Lung (tissue), 11 donors: ENCODE measurements at regions not wholly inside any gene's neighbourhood (a gene's known extent, or its start where the extent isn't known, plus 50 kb on each side); places are given as distances from the start of the nearest gene placed in this dataset.

Experiments used
- ATAC-seq: fragments of 200-7000 bp; cut with Tn5 transposase; one replicate; pipeline ENCODE4 v1.9.1; 2020; ENCODE audit warnings: moderate number of reproducible peaks; ENCODE audit not compliant: insufficient read depth, low FRiP score
- DNase-seq, 3 donors: peaks; one replicate each; pipeline ENCODE4 v3.0.0-alpha.2; 2013 to 2017
- H3K27ac ChIP-seq, 2 donors: one replicate each; pipeline ENCODE4 v1.5.1; 2013; ENCODE audit warnings: mild to moderate bottlenecking in 2 of 2, moderate library complexity in 2 of 2, control low read depth in 1 of 2, inconsistent platforms in 1 of 2, low read depth in 1 of 2, low read length in 1 of 2
- H3K27me3 ChIP-seq, 3 donors: one replicate each; pipeline ENCODE4 v1.5.1; 2013; ENCODE audit warnings: low read length in 2 of 3; ENCODE audit not compliant: control insufficient read depth in 3 of 3, insufficient read depth in 3 of 3
- H3K36me3 ChIP-seq, 4 donors: one replicate each; pipeline ENCODE4 v1.5.1; 2013; ENCODE audit warnings: low read length in 4 of 4, mild to moderate bottlenecking in 1 of 4, moderate library complexity in 1 of 4; ENCODE audit not compliant: control insufficient read depth in 4 of 4, insufficient read depth in 4 of 4
- H3K4me1 ChIP-seq, 5 donors: one replicate each; pipeline ENCODE4 v1.5.1; 2013; ENCODE audit warnings: low read length in 5 of 5, mild to moderate bottlenecking in 2 of 5, moderate library complexity in 1 of 5; ENCODE audit not compliant: control insufficient read depth in 5 of 5, insufficient read depth in 5 of 5
- H3K4me3 ChIP-seq: one replicate; pipeline ENCODE4 v1.5.1; 2013; ENCODE audit warnings: mild to moderate bottlenecking, control low read depth, moderate library complexity
- H3K9ac ChIP-seq, 2 donors: one replicate each; pipeline ENCODE4 v1.5.1; 2013; ENCODE audit warnings: low read length in 2 of 2, control low read depth in 1 of 2; ENCODE audit not compliant: insufficient read depth in 1 of 2
- H3K9me3 ChIP-seq, 4 donors: one replicate each; pipeline ENCODE4 v1.5.1; 2013; ENCODE audit warnings: low read length in 3 of 4, mild to moderate bottlenecking in 1 of 4, moderate library complexity in 1 of 4; ENCODE audit not compliant: control insufficient read depth in 4 of 4, insufficient read depth in 3 of 4
- CTCF ChIP-seq: IDR thresholded peaks from 2 replicates; pipeline ENCODE4 v1.5.1; 2012; ENCODE audit warnings: mild to moderate bottlenecking; ENCODE audit errors: control extremely low read depth, extremely low read depth
- WGBS, 2 donors: extraction: QIAGEN DNeasy Blood & Tissue Kit; methylation state at CpG; one replicate each; pipeline ENCODE4 v1.1.7; 2013; 5-methylcytosine and 5-hydroxymethylcytosine counted together
- donor health status: control.
- donor health status: control.
- donor health status: Bipolar disorder and iron deficiency.
- donor health status: healthy.
- donor health status: DM: yes; HTN: yes; CAD: no.

- DNase-seq (no peak), ATAC-seq (no peak)
- WGBS, 2 donors = 38 to 79% methylated on average over 1 of the region's 1 CpG
- H3K36me3 ChIP-seq = no peaks in the 10 kb centered on the region
- H3K4me1 ChIP-seq = peaks cover 0 to 7% (median 0%) of the 10 kb centered on the region in 5 donors
- H3K9me3 ChIP-seq = no peaks in the 10 kb centered on the region
- H3K4me3 ChIP-seq = no peak overlapping the region
- H3K27me3 ChIP-seq = no peaks in the 10 kb centered on the region
- H3K9ac ChIP-seq = no peak overlapping the region
- H3K27ac ChIP-seq = no peak overlapping the region
- TF ChIP-seq CTCF = no peak
Observed at GRCh38 chr4:3358656-3359055, 65.8 kb downstream of the RGS12 start.

- H3K9ac ChIP-seq = no peak overlapping the region
- TF ChIP-seq CTCF = no peak
- peaks cover 0 to 4% (median 0%) of the 10 kb centered on the region in 5 donors for H3K4me1 ChIP-seq
- H3K4me3 ChIP-seq = no peak overlapping the region
- ATAC-seq (no peak), DNase-seq (peak in 1 of 3 donors; percentile 0)
- WGBS, 2 donors = 95 to 97% methylated on average over 8 of the region's 8 CpGs
- H3K36me3 ChIP-seq = no peaks in the 10 kb centered on the region
- no peaks in the 10 kb centered on the region for H3K27me3 ChIP-seq
- no peak overlapping the region for H3K27ac ChIP-seq
- H3K9me3 ChIP-seq = no peaks in the 10 kb centered on the region
Observed at GRCh38 chr4:3360777-3361176, 68.0 kb downstream of the RGS12 start.

- H3K4me1 ChIP-seq = peaks cover 0 to 4% (median 0%) of the 10 kb centered on the region in 5 donors
- DNase-seq (peak in 1 of 3 donors; percentile 4), ATAC-seq (no peak)
- no peaks in the 10 kb centered on the region for H3K36me3 ChIP-seq
- H3K9ac ChIP-seq = no peak overlapping the region
- no peak overlapping the region for H3K27ac ChIP-seq
- H3K9me3 ChIP-seq = no peaks in the 10 kb centered on the region
- no peak overlapping the region for H3K4me3 ChIP-seq
- WGBS, 2 donors = 93% methylated on average over 12 of the region's 12 CpGs
- no peak for TF ChIP-seq CTCF
- no peaks in the 10 kb centered on the region for H3K27me3 ChIP-seq
Observed at GRCh38 chr4:3361406-3361805, 68.6 kb downstream of the RGS12 start.

GRCh38 chr4:3361896-3362295, 69.1 kb downstream of the RGS12 start:
- 91 to 96% methylated on average over 12 of the region's 12 CpGs for WGBS, 2 donors
- ATAC-seq (no peak), DNase-seq (peak in 1 of 3 donors; percentile 7)
- Histone ChIP-seq H3K9me3 (no peaks in the 10 kb centered on the region), H3K9ac (no peak overlapping the region), H3K4me1 (peaks cover 0 to 4% (median 0%) of the 10 kb centered on the region in 5 donors), H3K27ac (no peak overlapping the region), H3K36me3 (no peaks in the 10 kb centered on the region), H3K27me3 (no peaks in the 10 kb centered on the region), H3K4me3 (no peak overlapping the region)
- no peak for TF ChIP-seq CTCF
